Uterus (tissue), 3 donors: ENCODE measurements at regions not wholly inside any gene's neighbourhood (a gene's known extent, or its start where the extent isn't known, plus 50 kb on each side); places are given as distances from the start of the nearest gene placed in this dataset. TPM values are rescaled to one million over a fixed set of nuclear protein-coding genes. Genes with fewer than 3 reads are reported as not detected.
"Not testable (repeated sequence)": the region's sequence is repeated elsewhere in the genome, so short reads cannot be mapped to it uniquely, and the experiment has no call there.

Experiments
- DNase-seq, 2 donors: peaks; one replicate each; pipeline ENCODE4 v3.0.0-alpha.2; 2019 to 2020
- H3K27ac ChIP-seq, 2 donors: fragments of 200-600 bp; sonication (generic); 1 replicate in 1 of 2; 2 replicates in 1 of 2; pipeline ENCODE4 v1.5.1; 2016 to 2018
- H3K27me3 ChIP-seq, 2 donors: fragments of 200-600 bp; sonication (generic); one replicate each; pipeline ENCODE4 v1.5.1; 2018 to 2019; ENCODE audit warnings: control low read depth in 1 of 2
- H3K36me3 ChIP-seq, 2 donors: fragments of 200-600 bp; sonication (generic); one replicate each; pipeline ENCODE4 v1.5.1; 2019; ENCODE audit warnings: control low read depth in 1 of 2
- H3K4me1 ChIP-seq, 2 donors: fragments of 200-600 bp; sonication (generic); one replicate each; pipeline ENCODE4 v1.5.1; 2018 to 2019; ENCODE audit warnings: control low read depth in 1 of 2
- H3K4me3 ChIP-seq, 2 donors: fragments of 200-600 bp; sonication (generic); 1 replicate in 1 of 2; 2 replicates in 1 of 2; pipeline ENCODE4 v1.5.1; 2018 to 2019; ENCODE audit warnings: mild to moderate bottlenecking in 1 of 2
- H3K9me3 ChIP-seq, 2 donors: fragments of 200-600 bp; sonication (generic); one replicate each; pipeline ENCODE4 v1.5.1; 2019; ENCODE audit warnings: control low read depth in 1 of 2
- intact Hi-C: fragments of 100-400 bp; cut with DNase I; formaldehyde crosslinking; loops from one replicate; pipeline ENCODE4 v1.15.1; 2023; ENCODE audit warnings: low total_unique reads
- small RNA-seq: library from RNA; depleted of rRNA; stranded (forward); fragments of <200 nt; gene quantifications from one replicate; pipeline ENCODE3, GENCODE V24; 2016
- donor health status: DM: yes; HTN: yes; CAD: no.

- H3K27ac ChIP-seq, intact Hi-C loops, H3K9me3 ChIP-seq, H3K27me3 ChIP-seq, H3K36me3 ChIP-seq, H3K4me3 ChIP-seq, H3K4me1 ChIP-seq: not testable (repeated sequence)
- DNase-seq, result peak in 1 of 2 donors; percentile 3
Measured at GRCh38 chrY:11177033-11177432, 1524.0 kb upstream of the USP9Y start.

- H3K4me3 ChIP-seq, H3K36me3 ChIP-seq, DNase-seq, H3K9me3 ChIP-seq, H3K27ac ChIP-seq, H3K27me3 ChIP-seq, H3K4me1 ChIP-seq, intact Hi-C loops: not testable (repeated sequence)
Measured at GRCh38 chrY:11201133-11201532, 1499.9 kb upstream of the USP9Y start.

- H3K4me3 ChIP-seq, H3K27ac ChIP-seq, H3K9me3 ChIP-seq, H3K36me3 ChIP-seq, H3K27me3 ChIP-seq, intact Hi-C loops, DNase-seq, H3K4me1 ChIP-seq: not testable (repeated sequence)
Measured at GRCh38 chrY:11214851-11215250, 1486.2 kb upstream of the USP9Y start.

Small RNA genes in the stretch of these regions (small RNA-seq; reads per million reads assigned to genes)
- gene AC134878.1 (not detected), gene AC140113.1 (not detected), gene AC140113.2 (not detected), gene AC140113.3 (not detected), gene AC140113.4 (not detected), gene ANKRD20A6P (not detected)
